Cardiac fibroblast (primary cell): ENCODE measurements at regions not wholly inside any gene's neighbourhood (a gene's known extent, or its start where the extent isn't known, plus 50 kb on each side); places are given as distances from the start of the nearest gene placed in this dataset.
A peak's percentile ranks its signal among the peaks of the same experiment; 100 is the strongest.

Source experiments
- DNase-seq, 2 donors: peaks; one replicate each; pipeline versions ENCODE4 v3.0.0 to v3.0.0-alpha.2; 2010; ENCODE audit warnings: low read depth in 2 of 2
- H3K4me3 ChIP-seq, 2 donors: replicated peaks in 1 of 2; 1 replicate in 1 of 2; 2 replicates in 1 of 2; pipeline ENCODE4 v1.5.1; 2011; ENCODE audit warnings: low read depth in 2 of 2, low read length in 2 of 2, mild to moderate bottlenecking in 2 of 2, moderate library complexity in 1 of 2
- CTCF ChIP-seq: IDR thresholded peaks from one replicate; pipeline ENCODE4 v1.5.1; 2011; ENCODE audit warnings: low read depth, mild to moderate bottlenecking, low read length, inconsistent platforms

GRCh38 chr18:54433368-54433767 lies 75.7 kb downstream of the C18orf54 start:
- DNase-seq, result no peak
- no peak overlapping the region for H3K4me3 ChIP-seq
- TF ChIP-seq CTCF, result no peak

- no peak for DNase-seq
- no peak for TF ChIP-seq CTCF
- no peak overlapping the region for H3K4me3 ChIP-seq
These were observed 76.2 kb downstream of the C18orf54 start for GRCh38 chr18:54433857-54434256.

GRCh38 chr18:54434453-54434852 lies 76.7 kb downstream of the C18orf54 start:
- H3K4me3 ChIP-seq, result no peak overlapping the region
- TF ChIP-seq CTCF, result no peak
- no peak for DNase-seq

GRCh38 chr18:54436501-54436900 lies 78.8 kb downstream of the C18orf54 start:
- H3K4me3 ChIP-seq, result no peak overlapping the region
- no peak for TF ChIP-seq CTCF
- DNase-seq, result no peak

- no peak overlapping the region for H3K4me3 ChIP-seq
- TF ChIP-seq CTCF, result no peak
- peak in 1 of 2 donors; percentile 6 for DNase-seq
These were observed 82.6 kb downstream of the C18orf54 start for GRCh38 chr18:54440292-54440691.

GRCh38 chr18:54444319-54444914 lies 86.7 kb downstream of the C18orf54 start:
- TF ChIP-seq CTCF, result peak; percentile 85
- DNase-seq, result peak; percentile 72 to 73
- no peak overlapping the region for H3K4me3 ChIP-seq

GRCh38 chr18:54453996-54454395 lies 96.3 kb downstream of the C18orf54 start:
- no peak for DNase-seq
- no peak overlapping the region for H3K4me3 ChIP-seq
- TF ChIP-seq CTCF, result no peak
